Activated CD4-positive, alpha-beta T cell treated with anti-CD3 and anti-CD28 coated beads for 24 hours (primary cell): ENCODE measurements at regions not wholly inside any gene's neighbourhood (a gene's known extent, or its start where the extent isn't known, plus 50 kb on each side); places are given as distances from the start of the nearest gene placed in this dataset.
"Not testable (repeated sequence)": the region's sequence is repeated elsewhere in the genome, so short reads cannot be mapped to it uniquely, and the experiment has no call there.

Experiments
- DNase-seq, 2 donors: peaks; one replicate each; pipeline ENCODE4 v3.0.0-alpha.2; 2020; ENCODE audit warnings: low read depth in 2 of 2

- no peak for DNase-seq
These were observed 163.2 kb upstream of the KLF7 start for GRCh38 chr2:207328944-207329386.

GRCh38 chr2:207330912-207331311 is 165.2 kb upstream of the KLF7 start:
- peak; percentile 33 to 47 for DNase-seq

GRCh38 chr2:207331674-207332073 is 165.9 kb upstream of the KLF7 start:
- DNase-seq = no peak

- no peak for DNase-seq
These were observed 166.9 kb upstream of the KLF7 start for GRCh38 chr2:207332480-207333212.

GRCh38 chr2:207333599-207334300 is 168.0 kb upstream of the KLF7 start:
- DNase-seq = no peak

GRCh38 chr2:207334301-207334623 is 168.5 kb upstream of the KLF7 start:
- no peak for DNase-seq

GRCh38 chr2:207334624-207335371 is 169.1 kb upstream of the KLF7 start:
- DNase-seq = peak; percentile 29 to 31

- DNase-seq = no peak
These were observed 171.8 kb upstream of the KLF7 start for GRCh38 chr2:207337234-207338219.

- no peak for DNase-seq
These were observed 172.5 kb upstream of the KLF7 start for GRCh38 chr2:207338220-207338607.

- DNase-seq = no peak
These were observed 172.9 kb upstream of the KLF7 start for GRCh38 chr2:207338610-207339009.

GRCh38 chr2:207341112-207341750 is 175.5 kb upstream of the KLF7 start:
- DNase-seq = no peak

- no peak for DNase-seq
These were observed 176.1 kb upstream of the KLF7 start for GRCh38 chr2:207341804-207342203.

- DNase-seq = not testable (repeated sequence)
These were observed 179.0 kb upstream of the KLF7 start for GRCh38 chr2:207344596-207345394.

GRCh38 chr2:207351171-207351570 is 178.6 kb upstream of the CREB1 start:
- DNase-seq = no peak

GRCh38 chr2:207352978-207353671 is 176.6 kb upstream of the CREB1 start:
- no peak for DNase-seq

- DNase-seq = no peak
These were observed 175.9 kb upstream of the CREB1 start for GRCh38 chr2:207353836-207354235.

GRCh38 chr2:207354462-207354861 is 175.3 kb upstream of the CREB1 start:
- DNase-seq = no peak

- no peak for DNase-seq
These were observed 173.2 kb upstream of the CREB1 start for GRCh38 chr2:207356567-207356966.

- no peak for DNase-seq
These were observed 172.5 kb upstream of the CREB1 start for GRCh38 chr2:207357216-207357615.

- DNase-seq = no peak
These were observed 167.0 kb upstream of the CREB1 start for GRCh38 chr2:207362716-207363115.
